HG02763 (cell line): ENCODE measurements at regions not wholly inside any gene's neighbourhood (a gene's known extent, or its start where the extent isn't known, plus 50 kb on each side); places are given as distances from the start of the nearest gene placed in this dataset.
"Not testable (repeated sequence)": the region's sequence is repeated elsewhere in the genome, so short reads cannot be mapped to it uniquely, and the experiment has no call there.

ENCODE experiments used
- ATAC-seq: cut with Tn5 transposase; IDR thresholded peaks from one replicate; pipeline ENCODE4 v1.9.1; 2021; ENCODE audit warnings: mild to moderate bottlenecking, moderate library complexity; ENCODE audit not compliant: unreplicated experiment

GRCh38 chr9:33734941-33735835, 60.2 kb upstream of the PRSS3 start:
- ATAC-seq = not testable (repeated sequence)

DNA sequence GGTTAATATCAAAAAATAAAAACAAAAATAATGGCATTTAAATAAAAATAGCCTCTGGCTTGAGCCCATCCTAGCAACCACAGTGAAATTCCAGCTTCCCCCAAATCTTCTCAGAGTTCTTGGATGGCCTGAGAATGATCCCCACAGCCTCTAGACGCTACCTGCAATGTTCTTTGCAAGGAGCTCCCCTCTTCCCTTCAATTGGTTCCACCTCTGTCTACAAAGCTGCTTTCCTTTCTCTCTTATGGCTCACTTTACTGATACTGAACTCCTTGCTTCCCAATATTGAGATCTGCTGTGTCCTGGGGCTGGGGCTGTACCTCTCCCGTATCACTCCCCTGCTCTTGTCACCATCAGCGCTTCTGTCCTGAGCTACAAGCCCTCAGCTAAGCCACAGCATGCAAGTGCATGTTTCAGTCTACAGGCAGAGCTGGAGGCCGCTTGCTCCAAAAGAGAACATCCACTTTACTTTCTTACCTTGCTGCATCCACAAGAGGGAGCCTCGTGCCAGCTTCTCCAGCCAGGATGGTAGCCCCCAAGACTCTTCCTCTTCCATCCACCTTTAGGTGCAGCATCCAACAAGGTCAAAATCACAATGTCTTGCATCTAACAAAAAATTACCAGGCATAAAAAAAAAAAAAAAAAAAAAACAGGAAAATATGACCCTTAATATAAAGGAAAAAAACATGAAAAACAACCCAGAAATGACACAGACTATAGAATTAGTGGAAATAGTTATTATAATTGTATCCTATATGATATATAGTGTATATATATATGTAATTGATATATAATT, 57.4 kb upstream of the PRSS3 start:
- ATAC-seq = no peak

DNA sequence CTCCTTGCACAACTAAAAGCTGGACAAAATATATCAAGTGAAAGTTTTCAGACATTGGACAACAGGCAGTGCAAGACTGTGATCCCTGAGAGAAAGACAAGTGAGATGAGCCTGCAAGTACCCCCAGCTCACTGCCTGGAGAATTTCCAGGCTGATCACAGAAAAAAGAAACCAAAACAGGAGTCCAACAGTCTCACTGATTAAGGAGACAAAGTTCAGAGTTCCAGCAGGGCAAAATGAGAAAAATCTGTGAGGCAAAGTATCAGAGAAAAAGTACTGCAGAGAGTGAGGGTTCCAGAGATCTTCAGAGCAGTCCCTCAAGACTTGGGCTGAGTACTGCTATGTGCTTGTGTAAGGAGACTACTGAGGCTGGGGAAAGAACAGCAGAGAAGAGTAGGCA, 56.0 kb upstream of the PRSS3 start:
- ATAC-seq = no peak

GRCh38 chr9:33740075-33740474, 55.3 kb upstream of the PRSS3 start:
- ATAC-seq = no peak

- ATAC-seq = not testable (repeated sequence)
Observed at GRCh38 chr9:33740958-33741357, 54.4 kb upstream of the PRSS3 start.

DNA sequence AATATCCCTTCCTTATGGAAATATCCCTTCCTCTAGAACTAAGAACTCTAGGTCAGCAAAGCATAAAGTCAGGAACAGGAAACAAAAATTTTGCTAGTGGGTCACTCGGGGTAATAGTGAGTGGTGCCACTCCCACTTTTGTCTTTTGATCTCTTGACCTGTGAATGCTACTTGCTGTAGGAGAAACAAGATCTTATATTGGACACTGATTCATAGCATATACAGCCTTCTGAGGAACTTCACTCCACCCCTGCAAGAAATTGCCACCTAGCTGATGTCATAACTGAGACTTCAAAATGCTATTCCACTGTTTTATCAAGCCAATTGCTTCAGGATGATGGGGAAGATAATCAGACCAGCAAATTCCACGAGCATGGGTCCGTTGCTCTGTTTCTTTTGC, 53.3 kb upstream of the PRSS3 start:
- ATAC-seq = no peak

DNA sequence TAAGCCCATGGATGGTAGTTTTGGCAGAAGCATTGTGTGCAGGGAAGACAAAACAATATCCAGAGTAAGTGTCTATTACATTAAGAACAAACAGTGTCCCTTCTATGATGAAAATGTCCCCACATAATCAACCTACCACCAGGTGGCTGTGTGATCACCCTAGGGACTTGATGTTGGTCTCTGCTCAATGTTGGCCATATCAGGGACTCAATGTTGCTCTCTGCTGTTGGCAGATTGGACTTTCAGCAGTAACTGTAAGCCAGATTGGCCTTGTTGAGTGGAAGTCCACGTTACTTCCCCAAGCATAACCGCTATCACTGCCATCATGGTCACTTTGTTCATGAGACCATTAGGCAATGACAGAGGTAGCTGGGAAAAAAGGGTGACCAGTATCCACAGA, 52.8 kb upstream of the PRSS3 start:
- ATAC-seq = no peak
